BLaER1 (cell line): ENCODE measurements at regions not wholly inside any gene's neighbourhood (a gene's known extent, or its start where the extent isn't known, plus 50 kb on each side); places are given as distances from the start of the nearest gene placed in this dataset.

Source experiments
- H3K27ac ChIP-seq: shearing (Covaris generic); formaldehyde crosslinking; 2 replicates; pipeline ENCODE4 v1.8.1; 2022
- H3K27me3 ChIP-seq: shearing (Covaris generic); formaldehyde crosslinking; 2 replicates; pipeline ENCODE4 v1.8.1; 2022
- H3K36me3 ChIP-seq: shearing (Covaris generic); formaldehyde crosslinking; 2 replicates; pipeline ENCODE4 v1.8.1; 2022
- H3K4me1 ChIP-seq: shearing (Covaris generic); formaldehyde crosslinking; 2 replicates; pipeline ENCODE4 v1.8.1; 2022
- H3K4me2 ChIP-seq: shearing (Covaris generic); formaldehyde crosslinking; 2 replicates; pipeline ENCODE4 v1.8.1; 2022
- H3K4me3 ChIP-seq: shearing (Covaris generic); formaldehyde crosslinking; 2 replicates; pipeline ENCODE4 v1.8.1; 2022
- H3K9ac ChIP-seq: shearing (Covaris generic); formaldehyde crosslinking; 2 replicates; pipeline ENCODE4 v1.8.1; 2022
- H3K9me3 ChIP-seq: shearing (Covaris generic); formaldehyde crosslinking; 2 replicates; pipeline ENCODE4 v1.8.1; 2022
- H4K20me1 ChIP-seq: shearing (Covaris generic); formaldehyde crosslinking; 2 replicates; pipeline ENCODE4 v1.8.1; 2022
- Cebpa-rat ChIP-seq: shearing (Covaris generic); IDR thresholded peaks from 2 replicates; pipeline ENCODE4 v1.8.1; 2022

DNA sequence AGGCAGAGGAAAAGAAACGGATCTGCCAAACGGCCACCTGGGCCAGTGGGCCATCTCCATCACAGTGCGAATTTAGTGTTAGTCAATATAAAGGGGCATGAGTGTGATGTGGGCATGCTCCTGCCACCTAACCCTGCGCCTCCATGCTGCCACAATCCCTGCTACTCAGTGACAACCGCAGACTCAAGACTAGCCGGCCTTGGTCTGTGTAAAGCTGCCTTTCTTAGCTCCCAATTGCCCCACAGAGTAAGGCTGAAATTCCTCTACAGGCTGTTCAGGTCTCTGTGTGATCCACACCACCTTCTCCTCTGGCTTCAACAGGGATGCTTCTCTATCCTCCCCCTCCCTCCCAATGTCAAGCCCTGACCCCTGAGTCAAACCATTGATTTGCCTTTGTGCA, 269.7 kb downstream of the XXYLT1 start:
- Histone ChIP-seq H3K4me3 (no peak overlapping the region), H3K27ac (0 out of 2 replicates have a peak overlapping the region, but pooled peaks have one; percentile 88), H3K9ac (no peak overlapping the region), H3K4me2 (peak overlapping the region; percentile 87), H4K20me1 (no peaks in the 10 kb centered on the region), H3K36me3 (no peaks in the 10 kb centered on the region), H3K4me1 (peaks cover 47% of the 10 kb centered on the region), H3K27me3 (no peaks in the 10 kb centered on the region), H3K9me3 (no peaks in the 10 kb centered on the region)
- no peak for TF ChIP-seq Cebpa-rat

GRCh38 chr3:195001961-195002861, 268.7 kb downstream of the XXYLT1 start:
- Histone ChIP-seq H3K36me3 (no peaks in the 10 kb centered on the region), H3K9me3 (no peaks in the 10 kb centered on the region), H4K20me1 (no peaks in the 10 kb centered on the region), H3K27ac (peak overlapping the region; percentile 88), H3K27me3 (no peaks in the 10 kb centered on the region), H3K9ac (peak overlapping the region; percentile 68), H3K4me2 (peak overlapping the region; percentile 87), H3K4me1 (peaks cover 57% of the 10 kb centered on the region), H3K4me3 (no peak overlapping the region)
- TF ChIP-seq Cebpa-rat = no peak

DNA sequence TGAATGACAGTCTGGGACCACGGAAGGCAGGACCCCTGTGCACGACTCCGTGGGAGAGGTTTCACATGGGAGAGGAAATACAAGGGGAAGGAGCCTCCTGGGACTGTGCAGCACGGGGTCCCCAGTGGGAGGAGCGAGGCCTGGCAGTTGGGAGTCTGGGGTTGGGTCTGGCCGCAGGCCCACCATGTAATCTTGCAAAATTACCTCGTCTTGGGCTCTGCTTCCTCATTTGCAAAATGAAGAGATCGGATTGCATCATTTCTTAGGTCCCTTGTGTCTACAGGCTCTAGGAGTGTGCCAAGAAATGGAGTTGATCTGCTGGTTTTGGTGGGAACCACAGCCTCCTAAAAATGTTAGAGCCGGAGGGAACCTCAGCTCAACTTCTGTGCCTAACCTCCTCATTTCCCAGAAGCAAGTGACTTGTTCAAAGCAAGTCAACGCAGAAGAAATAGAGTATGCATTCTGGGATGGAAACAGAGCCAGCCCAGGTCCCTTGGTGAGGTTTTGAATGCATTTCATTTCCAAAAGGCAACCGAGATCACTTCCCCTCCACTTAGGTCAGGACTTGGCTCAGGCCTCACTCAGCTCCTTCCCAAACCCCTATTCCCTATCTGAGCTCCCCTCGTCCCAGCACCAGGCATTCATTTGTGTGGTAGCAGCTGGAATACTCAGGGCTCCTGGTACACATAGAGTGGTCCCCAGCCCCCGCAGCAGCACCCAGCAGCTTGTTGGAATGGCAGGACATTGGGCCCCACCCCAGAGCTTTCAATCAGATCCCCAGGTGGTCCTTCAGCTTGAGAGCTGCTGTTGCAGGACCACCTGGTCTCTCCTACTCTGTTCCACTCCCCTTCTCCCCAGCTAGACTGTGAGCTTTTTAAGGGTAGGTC, 267.7 kb downstream of the XXYLT1 start:
- peak overlapping the region; percentile 88 for H3K27ac ChIP-seq
- H3K27me3 ChIP-seq = no peaks in the 10 kb centered on the region
- no peak overlapping the region for H3K4me3 ChIP-seq
- peak overlapping the region; percentile 68 for H3K9ac ChIP-seq
- H3K4me1 ChIP-seq = peaks cover 67% of the 10 kb centered on the region
- TF ChIP-seq Cebpa-rat = peak; percentile 99
- H3K4me2 ChIP-seq = peak overlapping the region; percentile 87
- no peaks in the 10 kb centered on the region for H4K20me1 ChIP-seq
- H3K36me3 ChIP-seq = no peaks in the 10 kb centered on the region
- H3K9me3 ChIP-seq = no peaks in the 10 kb centered on the region

- H3K27ac ChIP-seq = peak overlapping the region; percentile 88
These were observed 267.1 kb downstream of the XXYLT1 start for GRCh38 chr3:195003893-195004289.

DNA sequence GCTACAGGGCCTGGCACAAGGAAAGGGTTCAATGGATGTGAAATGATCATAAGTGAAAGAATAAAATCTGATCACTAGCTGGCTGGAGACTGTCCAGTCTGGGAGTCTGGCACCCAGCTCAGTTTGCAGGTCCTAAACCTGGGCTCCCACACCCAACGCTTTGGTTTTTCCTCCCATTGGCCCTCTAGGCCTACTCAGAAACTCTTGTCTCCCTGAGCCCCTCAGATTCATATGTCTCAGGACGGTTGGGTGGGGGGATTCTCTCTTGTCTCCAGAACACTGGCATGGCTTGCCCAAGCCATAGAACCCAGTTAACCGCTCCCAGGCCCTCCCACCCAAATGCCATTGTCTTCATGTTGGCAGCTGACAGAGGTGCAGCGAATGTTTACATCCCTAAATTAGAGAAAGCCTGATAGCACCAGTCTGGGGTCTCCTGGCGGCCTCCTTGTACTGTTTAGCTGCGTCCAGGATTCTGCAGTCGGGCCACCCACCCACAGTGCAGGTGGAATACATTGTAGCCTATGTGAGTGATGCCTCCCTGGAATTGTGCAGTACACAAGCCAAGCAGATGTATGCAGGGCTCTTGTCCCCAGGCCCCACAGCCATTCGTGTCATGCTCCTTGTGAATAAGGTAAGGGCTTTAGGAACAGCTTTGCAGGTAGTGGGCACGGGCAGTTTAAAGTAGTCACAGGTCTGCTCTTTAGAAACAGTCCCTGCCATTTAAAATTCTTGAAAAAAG, 266.3 kb downstream of the XXYLT1 start:
- Histone ChIP-seq H3K27me3 (no peaks in the 10 kb centered on the region), H3K4me1 (peaks cover 72% of the 10 kb centered on the region), H3K27ac (peak overlapping the region; percentile 88), H3K4me2 (peak overlapping the region; percentile 87; the same call in 1 of the 2 replicates), H4K20me1 (no peaks in the 10 kb centered on the region), H3K9me3 (0 out of 2 replicates have a peak, but pooled peaks cover 5% of the 10 kb centered on the region), H3K36me3 (no peaks in the 10 kb centered on the region), H3K9ac (no peak overlapping the region), H3K4me3 (no peak overlapping the region)
- TF ChIP-seq Cebpa-rat = no peak

More at GRCh38 chr3:195003893-195004289, 267.1 kb downstream of the XXYLT1 start:
- Histone ChIP-seq H3K27me3 (no peaks in the 10 kb centered on the region), H3K4me3 (no peak overlapping the region), H3K36me3 (no peaks in the 10 kb centered on the region), H3K4me1 (peaks cover 71% of the 10 kb centered on the region), H3K9me3 (no peaks in the 10 kb centered on the region), H3K4me2 (peak overlapping the region; percentile 87), H3K9ac (peak overlapping the region; percentile 68), H4K20me1 (no peaks in the 10 kb centered on the region)
- TF ChIP-seq Cebpa-rat = no peak

DNA sequence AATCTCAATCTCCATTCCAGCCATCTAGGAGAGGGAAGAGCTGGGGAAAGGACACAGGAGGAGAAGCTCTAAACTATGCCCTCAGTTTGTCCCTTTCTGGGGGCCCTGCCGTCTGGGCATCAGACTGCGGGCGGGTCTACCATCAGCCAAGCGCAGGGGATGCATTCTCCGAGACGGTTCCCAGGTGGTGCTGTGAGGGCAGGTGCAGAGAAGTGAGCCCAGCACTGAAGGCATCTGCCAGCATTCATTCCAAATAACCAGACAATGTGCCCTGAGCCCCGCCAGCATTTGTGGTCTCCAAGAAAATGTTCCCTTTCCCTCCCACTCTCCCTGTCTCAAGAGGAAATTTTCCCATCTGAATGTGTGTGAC, 265.7 kb downstream of the XXYLT1 start:
- no peaks in the 10 kb centered on the region for H4K20me1 ChIP-seq
- H3K27me3 ChIP-seq = no peaks in the 10 kb centered on the region
- H3K4me1 ChIP-seq = peaks cover 72% of the 10 kb centered on the region
- no peak overlapping the region for H3K9ac ChIP-seq
- H3K4me2 ChIP-seq = peak overlapping the region; percentile 67; the same call in 1 of the 2 replicates
- TF ChIP-seq Cebpa-rat = no peak
- H3K36me3 ChIP-seq = no peaks in the 10 kb centered on the region
- H3K4me3 ChIP-seq = no peak overlapping the region
- 0 out of 2 replicates have a peak, but pooled peaks cover 8% of the 10 kb centered on the region for H3K9me3 ChIP-seq
- no peak overlapping the region for H3K27ac ChIP-seq

GRCh38 chr3:195005759-195006510, 265.0 kb downstream of the XXYLT1 start:
- Histone ChIP-seq H3K36me3 (no peaks in the 10 kb centered on the region), H4K20me1 (no peaks in the 10 kb centered on the region), H3K27me3 (no peaks in the 10 kb centered on the region), H3K4me2 (peak overlapping the region; percentile 67), H3K4me3 (no peak overlapping the region), H3K4me1 (peaks cover 76% of the 10 kb centered on the region), H3K27ac (peak overlapping the region; percentile 52; the same call in 1 of the 2 replicates), H3K9me3 (0 out of 2 replicates have a peak, but pooled peaks cover 8% of the 10 kb centered on the region), H3K9ac (no peak overlapping the region)
- no peak for TF ChIP-seq Cebpa-rat

- Histone ChIP-seq H3K4me2 (peak overlapping the region; percentile 67), H3K27ac (peak overlapping the region; percentile 28; the same call in 1 of the 2 replicates), H3K27me3 (no peaks in the 10 kb centered on the region), H3K9me3 (0 out of 2 replicates have a peak, but pooled peaks cover 8% of the 10 kb centered on the region), H3K4me1 (peaks cover 76% of the 10 kb centered on the region), H3K4me3 (no peak overlapping the region), H3K36me3 (no peaks in the 10 kb centered on the region), H3K9ac (peak overlapping the region; percentile 33; the same call in 1 of the 2 replicates), H4K20me1 (no peaks in the 10 kb centered on the region)
- no peak for TF ChIP-seq Cebpa-rat
These were observed 263.8 kb downstream of the XXYLT1 start for GRCh38 chr3:195007151-195007550.
